ENCODE measurements at regions not wholly inside any gene's neighbourhood (a gene's known extent, or its start where the extent isn't known, plus 50 kb on each side); places are given as distances from the start of the nearest gene placed in this dataset.

DNA sequence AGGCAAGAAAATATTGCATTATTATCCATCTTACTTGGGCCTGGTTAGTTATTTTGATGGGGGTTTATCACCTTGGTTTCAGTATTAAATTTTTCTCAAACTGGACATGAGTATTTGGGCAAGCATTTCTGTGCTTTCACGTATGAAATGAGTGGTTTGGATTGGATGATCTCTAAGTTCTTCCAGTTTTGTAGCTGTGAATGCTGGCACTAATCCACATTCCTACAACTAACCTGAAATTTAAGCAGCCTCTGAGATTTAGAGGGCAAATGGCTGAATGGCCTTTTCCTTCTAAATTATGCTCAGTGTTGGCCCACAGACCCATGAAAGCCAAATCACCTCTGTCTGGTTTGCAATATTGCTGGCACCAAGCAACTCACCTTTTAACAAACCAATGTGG is 475.0 kb upstream of the B3GALT2 start:
- Histone ChIP-seq H3K4me3 (replicated peaks; ENCODE audit: insufficient read depth, low read length) (no peak overlapping the region), H3K27ac (replicated peaks) (no peak overlapping the region), H3K27me3 (ENCODE audit: insufficient read depth, poor library complexity, severe bottlenecking) (no peaks in the 10 kb centered on the region)
- TF ChIP-seq GABPA (IDR thresholded peaks at IDR 0.05; ENCODE audit: low read depth) = no peak
- TF ChIP-seq SPI1 (IDR thresholded peaks at IDR 0.05; ENCODE audit: borderline replicate concordance, low read depth) = no peak
- TF ChIP-seq REST (IDR thresholded peaks at IDR 0.05; ENCODE audit: insufficient replicate concordance, low read depth) = no peak
- TF ChIP-seq POLR2AphosphoS5 (IDR thresholded peaks at IDR 0.05; ENCODE audit: low read depth) = no peak
- TF ChIP-seq, protein P1, sequence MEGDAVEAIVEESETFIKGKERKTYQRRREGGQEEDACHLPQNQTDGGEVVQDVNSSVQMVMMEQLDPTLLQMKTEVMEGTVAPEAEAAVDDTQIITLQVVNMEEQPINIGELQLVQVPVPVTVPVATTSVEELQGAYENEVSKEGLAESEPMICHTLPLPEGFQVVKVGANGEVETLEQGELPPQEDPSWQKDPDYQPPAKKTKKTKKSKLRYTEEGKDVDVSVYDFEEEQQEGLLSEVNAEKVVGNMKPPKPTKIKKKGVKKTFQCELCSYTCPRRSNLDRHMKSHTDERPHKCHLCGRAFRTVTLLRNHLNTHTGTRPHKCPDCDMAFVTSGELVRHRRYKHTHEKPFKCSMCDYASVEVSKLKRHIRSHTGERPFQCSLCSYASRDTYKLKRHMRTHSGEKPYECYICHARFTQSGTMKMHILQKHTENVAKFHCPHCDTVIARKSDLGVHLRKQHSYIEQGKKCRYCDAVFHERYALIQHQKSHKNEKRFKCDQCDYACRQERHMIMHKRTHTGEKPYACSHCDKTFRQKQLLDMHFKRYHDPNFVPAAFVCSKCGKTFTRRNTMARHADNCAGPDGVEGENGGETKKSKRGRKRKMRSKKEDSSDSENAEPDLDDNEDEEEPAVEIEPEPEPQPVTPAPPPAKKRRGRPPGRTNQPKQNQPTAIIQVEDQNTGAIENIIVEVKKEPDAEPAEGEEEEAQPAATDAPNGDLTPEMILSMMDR (IDR thresholded peaks at IDR 0.05; ENCODE audit: insufficient read depth, low read length) = no peak
- DNase-seq (ENCODE audit: low read depth in 1 of 2, low spot score in 1 of 2) = no peak

DNA sequence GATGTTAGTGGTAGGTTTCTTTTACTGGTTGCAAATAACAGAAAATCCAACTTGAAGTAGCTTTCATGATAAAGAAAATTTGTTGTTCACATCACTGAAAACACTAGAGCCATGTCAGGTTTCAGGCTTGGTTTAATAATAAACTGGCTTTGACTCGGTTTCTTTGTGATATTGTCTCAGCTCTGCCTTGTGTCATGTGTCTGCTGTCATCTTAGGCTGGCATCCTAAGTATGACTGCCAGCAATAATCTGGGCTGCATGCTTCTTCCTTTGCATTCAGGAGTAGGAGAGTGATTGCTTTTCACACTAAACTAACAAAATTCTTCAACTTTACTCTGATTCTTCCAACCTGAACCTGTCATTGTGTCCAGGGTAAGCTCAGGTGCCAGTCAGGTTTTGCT is 474.0 kb upstream of the B3GALT2 start:
- Histone ChIP-seq H3K27ac (replicated peaks) (no peak overlapping the region), H3K27me3 (ENCODE audit: insufficient read depth, poor library complexity, severe bottlenecking) (no peaks in the 10 kb centered on the region), H3K4me3 (replicated peaks; ENCODE audit: insufficient read depth, low read length) (no peak overlapping the region)
- TF ChIP-seq POLR2AphosphoS5 (IDR thresholded peaks at IDR 0.05; ENCODE audit: low read depth) = no peak
- TF ChIP-seq GABPA (IDR thresholded peaks at IDR 0.05; ENCODE audit: low read depth) = no peak
- TF ChIP-seq, protein P1 (IDR thresholded peaks at IDR 0.05; ENCODE audit: insufficient read depth, low read length) = no peak
- TF ChIP-seq SPI1 (IDR thresholded peaks at IDR 0.05; ENCODE audit: borderline replicate concordance, low read depth) = no peak
- TF ChIP-seq REST (IDR thresholded peaks at IDR 0.05; ENCODE audit: insufficient replicate concordance, low read depth) = no peak
- no peak for DNase-seq (ENCODE audit: low read depth in 1 of 2, low spot score in 1 of 2)

GRCh38 chr1:193658691-193659090 is 472.3 kb upstream of the B3GALT2 start:
- TF ChIP-seq POLR2AphosphoS5 (IDR thresholded peaks at IDR 0.05; ENCODE audit: low read depth) = no peak
- no peak for TF ChIP-seq SPI1 (IDR thresholded peaks at IDR 0.05; ENCODE audit: borderline replicate concordance, low read depth)
- no peak for TF ChIP-seq GABPA (IDR thresholded peaks at IDR 0.05; ENCODE audit: low read depth)
- TF ChIP-seq, protein P1 (IDR thresholded peaks at IDR 0.05; ENCODE audit: insufficient read depth, low read length) = no peak
- no peak for TF ChIP-seq REST (IDR thresholded peaks at IDR 0.05; ENCODE audit: insufficient replicate concordance, low read depth)
- H3K27ac ChIP-seq (replicated peaks) = no peak overlapping the region
- no peak for DNase-seq (ENCODE audit: low read depth in 1 of 2, low spot score in 1 of 2)
- H3K4me3 ChIP-seq (replicated peaks; ENCODE audit: insufficient read depth, low read length) = no peak overlapping the region
- H3K27me3 ChIP-seq (ENCODE audit: insufficient read depth, poor library complexity, severe bottlenecking) = no peaks in the 10 kb centered on the region

Measured in HL-60 (cell line).